H9 (cell line): ENCODE measurements at regions not wholly inside any gene's neighbourhood (a gene's known extent, or its start where the extent isn't known, plus 50 kb on each side); places are given as distances from the start of the nearest gene placed in this dataset.

Experiments
- DNase-seq: peaks from one replicate; pipeline ENCODE4 v3.0.0-alpha.2; 2017
- H2AFZ ChIP-seq: one replicate; pipeline ENCODE4 v1.6.1; 2013; ENCODE audit warnings: mild to moderate bottlenecking, low read length, control low read depth, moderate library complexity
- H2AK5ac ChIP-seq: 2 replicates; pipeline ENCODE4 v1.6.1; 2013; ENCODE audit warnings: low read length, control low read depth, mixed read lengths; ENCODE audit not compliant: insufficient read length
- H2BK120ac ChIP-seq: one replicate; pipeline ENCODE4 v1.6.1; 2013; ENCODE audit warnings: low read depth, mild to moderate bottlenecking, low read length, control low read depth, inconsistent platforms; ENCODE audit not compliant: poor library complexity, severe bottlenecking
- H2BK12ac ChIP-seq: 2 replicates; pipeline ENCODE4 v1.6.1; 2013; ENCODE audit warnings: low read length, control low read depth, mixed read lengths, low read depth; ENCODE audit not compliant: insufficient read length
- H2BK15ac ChIP-seq: 2 replicates; pipeline ENCODE4 v1.6.1; 2013; ENCODE audit warnings: low read depth, low read length, control low read depth
- H2BK20ac ChIP-seq: one replicate; pipeline ENCODE4 v1.6.1; 2013; ENCODE audit warnings: low read depth, mild to moderate bottlenecking, low read length, control low read depth, inconsistent platforms; ENCODE audit not compliant: poor library complexity, severe bottlenecking
- H2BK5ac ChIP-seq: 2 replicates; pipeline ENCODE4 v1.6.1; 2013; ENCODE audit warnings: low read length, control low read depth, mixed read lengths; ENCODE audit not compliant: insufficient read length
- H3K14ac ChIP-seq: 2 replicates; pipeline ENCODE4 v1.6.1; 2013; ENCODE audit warnings: low read length, control low read depth; ENCODE audit not compliant: insufficient read depth
- H3K18ac ChIP-seq: 2 replicates; pipeline ENCODE4 v1.6.1; 2013; ENCODE audit warnings: low read depth, mild to moderate bottlenecking, mixed read lengths, low read length, control low read depth; ENCODE audit not compliant: insufficient read length
- H3K23ac ChIP-seq: 2 replicates; pipeline ENCODE4 v1.6.1; 2013; ENCODE audit warnings: low read length, control low read depth, mixed read lengths, low read depth; ENCODE audit not compliant: insufficient read length
- H3K23me2 ChIP-seq: 2 replicates; pipeline ENCODE4 v1.6.1; 2013; ENCODE audit warnings: low read depth, mild to moderate bottlenecking, mixed read lengths, low read length, control low read depth; ENCODE audit not compliant: insufficient read length, poor library complexity, severe bottlenecking
- H3K27ac ChIP-seq: 2 replicates; pipeline ENCODE4 v1.5.1; 2013; ENCODE audit warnings: low read length, control low read depth, mixed read lengths, low read depth; ENCODE audit not compliant: insufficient read length
- H3K27me3 ChIP-seq: 2 replicates; pipeline ENCODE4 v1.6.1; 2013; ENCODE audit warnings: low read length, control low read depth, inconsistent platforms; ENCODE audit not compliant: insufficient read depth
- H3K4ac ChIP-seq: 2 replicates; pipeline ENCODE4 v1.6.1; 2013; ENCODE audit warnings: low read depth, mild to moderate bottlenecking, control low read depth, inconsistent platforms, low read length, moderate library complexity
- H3K4me1 ChIP-seq: 2 replicates; pipeline ENCODE4 v1.6.1; 2013; ENCODE audit warnings: low read length, control low read depth, inconsistent platforms; ENCODE audit not compliant: insufficient read depth
- H3K4me2 ChIP-seq: 2 replicates; pipeline ENCODE4 v1.6.1; 2013; ENCODE audit warnings: low read length, control low read depth, mixed read lengths; ENCODE audit not compliant: insufficient read length, insufficient read depth
- H3K56ac ChIP-seq: 2 replicates; pipeline ENCODE4 v1.6.1; 2013; ENCODE audit warnings: low read depth, mild to moderate bottlenecking, mixed read lengths, low read length, control low read depth; ENCODE audit not compliant: insufficient read length
- H3K79me1 ChIP-seq: 2 replicates; pipeline ENCODE4 v1.6.1; 2013; ENCODE audit warnings: low read depth, mild to moderate bottlenecking, moderate library complexity, low read length, control low read depth, inconsistent platforms; ENCODE audit not compliant: insufficient read depth, poor library complexity, severe bottlenecking
- H3K79me2 ChIP-seq: 2 replicates; pipeline ENCODE4 v1.6.1; 2013; ENCODE audit warnings: low read length, control low read depth, inconsistent platforms; ENCODE audit not compliant: insufficient read depth
- H3K9ac ChIP-seq: 2 replicates; pipeline ENCODE4 v1.6.1; 2013; ENCODE audit warnings: low read length, control low read depth, mixed read lengths; ENCODE audit not compliant: insufficient read length; ENCODE audit errors: extremely low read depth
- H3K9me3 ChIP-seq: one replicate; pipeline ENCODE4 v1.6.1; 2013; ENCODE audit warnings: low read depth, low read length, inconsistent platforms; ENCODE audit not compliant: control insufficient read depth
- H3T11ph ChIP-seq: one replicate; pipeline ENCODE4 v1.6.1; 2013; ENCODE audit warnings: mild to moderate bottlenecking, low read length, control low read depth, inconsistent platforms
- H4K20me1 ChIP-seq: one replicate; pipeline ENCODE4 v1.6.1; 2013; ENCODE audit not compliant: control insufficient read depth, insufficient read length, insufficient read depth
- H4K5ac ChIP-seq: 2 replicates; pipeline ENCODE4 v1.6.1; 2013; ENCODE audit warnings: low read depth, mild to moderate bottlenecking, mixed read lengths, low read length, control low read depth; ENCODE audit not compliant: insufficient read length
- H4K8ac ChIP-seq: replicated peaks from 2 replicates; pipeline ENCODE4 v1.6.1; 2013; ENCODE audit warnings: low read length, control low read depth, mixed read lengths, low read depth; ENCODE audit not compliant: insufficient read length
- H4K91ac ChIP-seq: 2 replicates; pipeline ENCODE4 v1.6.1; 2013; ENCODE audit warnings: low read depth, mild to moderate bottlenecking, moderate library complexity, mixed read lengths, low read length, control low read depth; ENCODE audit not compliant: insufficient read length
- H3K27ac Mint-ChIP-seq, 3 experiments: 2 replicates in 2 of 3; 3 replicates in 1 of 3; pipeline ENCODE4 v1.8.0; 2020 to 2021; ENCODE audit warnings: mixed read lengths in 3 of 3, mild to moderate bottlenecking in 1 of 3, moderate library complexity in 1 of 3
- H3K27me3 Mint-ChIP-seq: 2 replicates; pipeline ENCODE4 v1.8.0; 2021; ENCODE audit warnings: low read depth, mild to moderate bottlenecking, moderate library complexity, mixed read lengths
- H3K36me3 Mint-ChIP-seq, 3 experiments: 2 replicates in 2 of 3; 3 replicates in 1 of 3; pipeline ENCODE4 v1.8.0; 2020 to 2021; ENCODE audit warnings: low read depth in 3 of 3, mixed read lengths in 3 of 3; ENCODE audit not compliant: insufficient read depth in 1 of 3
- H3K4me1 Mint-ChIP-seq, 2 experiments: 2 replicates each; pipeline ENCODE4 v1.8.0; 2020; ENCODE audit warnings: mixed read lengths in 2 of 2
- H3K4me3 Mint-ChIP-seq, 2 experiments: 2 replicates in 1 of 2; 3 replicates in 1 of 2; pipeline ENCODE4 v1.8.0; 2020 to 2021; ENCODE audit warnings: mild to moderate bottlenecking in 2 of 2, mixed read lengths in 2 of 2, moderate library complexity in 1 of 2
- H3K9me3 Mint-ChIP-seq, 2 experiments: 2 replicates in 1 of 2; 3 replicates in 1 of 2; pipeline ENCODE4 v1.8.0; 2020; ENCODE audit warnings: mild to moderate bottlenecking in 2 of 2, mixed read lengths in 2 of 2, moderate library complexity in 1 of 2
- WGBS: extraction: QIAGEN DNeasy Blood & Tissue Kit; methylation state at CpG from one replicate; pipeline ENCODE4 v1.1.7; 2013; ENCODE audit warnings: missing lambda C conversion rate, low lambda C conversion rate, mixed read lengths; ENCODE audit not compliant: insufficient read length; ENCODE audit errors: extremely low coverage; 5-methylcytosine and 5-hydroxymethylcytosine counted together
- TF ChIP-seq, protein P1 (sequence below): fragments of 200-600 bp; sonication (generic); conservative IDR thresholded peaks from 3 replicates; pipeline ENCODE4 v1.8.0; 2021; ENCODE audit warnings: antibody characterized with exemption, mild to moderate bottlenecking

GRCh38 chr3:64398476-64398875, 173.2 kb upstream of the PRICKLE2 start:
- DNase-seq = no peak

More at GRCh38 chr3:64398476-64398875, 173.2 kb upstream of the PRICKLE2 start:
- Histone ChIP-seq H3K18ac (no peak overlapping the region), H3K14ac (no peak overlapping the region), H3K9me3 (no peaks in the 10 kb centered on the region), H4K20me1 (no peaks in the 10 kb centered on the region), H3K4me2 (no peak overlapping the region), H3K4ac (no peak overlapping the region), H4K91ac (no peak overlapping the region), H4K8ac (no peak overlapping the region), H2AFZ (no peak overlapping the region), H3K9ac (no peak overlapping the region), H4K5ac (no peak overlapping the region), H2BK15ac (no peak overlapping the region), H3K4me1 (no peaks in the 10 kb centered on the region), H3K79me2 (no peaks in the 10 kb centered on the region), H2AK5ac (no peak overlapping the region), H3K27ac (no peak overlapping the region), H3K56ac (no peak overlapping the region), H2BK20ac (no peak overlapping the region), H2BK12ac (no peak overlapping the region), H3T11ph (no peak overlapping the region), H3K27me3 (no peaks in the 10 kb centered on the region), H3K79me1 (no peaks in the 10 kb centered on the region), H2BK5ac (no peak overlapping the region), H3K23me2 (no peaks in the 10 kb centered on the region), H2BK120ac (no peak overlapping the region), H3K23ac (no peak overlapping the region)
- Mint-ChIP-seq H3K4me3 (no peak overlapping the region), H3K4me1 (peaks cover 16 to 19% of the 10 kb centered on the region in 2 experiments), H3K27me3 (no peaks in the 10 kb centered on the region), H3K27ac (no peak overlapping the region), H3K36me3 (no peaks in the 10 kb centered on the region), H3K9me3 (no peaks in the 10 kb centered on the region)
- WGBS = no CpG with 5 or more reads among the region's 4 CpGs
- TF ChIP-seq, protein P1, sequence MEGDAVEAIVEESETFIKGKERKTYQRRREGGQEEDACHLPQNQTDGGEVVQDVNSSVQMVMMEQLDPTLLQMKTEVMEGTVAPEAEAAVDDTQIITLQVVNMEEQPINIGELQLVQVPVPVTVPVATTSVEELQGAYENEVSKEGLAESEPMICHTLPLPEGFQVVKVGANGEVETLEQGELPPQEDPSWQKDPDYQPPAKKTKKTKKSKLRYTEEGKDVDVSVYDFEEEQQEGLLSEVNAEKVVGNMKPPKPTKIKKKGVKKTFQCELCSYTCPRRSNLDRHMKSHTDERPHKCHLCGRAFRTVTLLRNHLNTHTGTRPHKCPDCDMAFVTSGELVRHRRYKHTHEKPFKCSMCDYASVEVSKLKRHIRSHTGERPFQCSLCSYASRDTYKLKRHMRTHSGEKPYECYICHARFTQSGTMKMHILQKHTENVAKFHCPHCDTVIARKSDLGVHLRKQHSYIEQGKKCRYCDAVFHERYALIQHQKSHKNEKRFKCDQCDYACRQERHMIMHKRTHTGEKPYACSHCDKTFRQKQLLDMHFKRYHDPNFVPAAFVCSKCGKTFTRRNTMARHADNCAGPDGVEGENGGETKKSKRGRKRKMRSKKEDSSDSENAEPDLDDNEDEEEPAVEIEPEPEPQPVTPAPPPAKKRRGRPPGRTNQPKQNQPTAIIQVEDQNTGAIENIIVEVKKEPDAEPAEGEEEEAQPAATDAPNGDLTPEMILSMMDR = no peak
